Cardiac septum (tissue), 1 donor: ENCODE measurements at regions not wholly inside any gene's neighbourhood (a gene's known extent, or its start where the extent isn't known, plus 50 kb on each side); places are given as distances from the start of the nearest gene placed in this dataset.
"Not testable (repeated sequence)": the region's sequence is repeated elsewhere in the genome, so short reads cannot be mapped to it uniquely, and the experiment has no call there.

Experiments
- DNase-seq: peaks from one replicate; pipeline ENCODE4 v3.0.0-alpha.2; 2020; ENCODE audit warnings: low spot score
- intact Hi-C: fragments of 100-400 bp; cut with DNase I; formaldehyde crosslinking; loops from one replicate; pipeline ENCODE4 v1.14.0; 2022
- donor health status: DM: no; HTN: no; CAD: no.

- no peak for DNase-seq
- intact Hi-C loops = no loop called here
These were observed 67.2 kb downstream of the UTRN start for GRCh38 chr6:144352331-144352730.

- no peak for DNase-seq
- intact Hi-C loops = no loop called here
These were observed 68.8 kb downstream of the UTRN start for GRCh38 chr6:144353871-144354314.

- intact Hi-C loops = no loop called here
These were observed 74.6 kb downstream of the UTRN start for GRCh38 chr6:144359783-144360182.

GRCh38 chr6:144360401-144360800 lies 75.3 kb downstream of the UTRN start:
- no peak for DNase-seq
- intact Hi-C loops = no loop called here

More at GRCh38 chr6:144359783-144360182, 74.6 kb downstream of the UTRN start:
- no peak for DNase-seq

- no peak for DNase-seq
- intact Hi-C loops = no loop called here
These were observed 75.9 kb downstream of the UTRN start for GRCh38 chr6:144361016-144361415.

GRCh38 chr6:144362042-144363018 lies 77.2 kb downstream of the UTRN start:
- intact Hi-C loops = no loop called here
- DNase-seq = no peak

GRCh38 chr6:144364208-144364720 lies 79.1 kb downstream of the UTRN start:
- intact Hi-C loops = no loop called here
- DNase-seq = no peak

GRCh38 chr6:144364782-144365181 lies 79.6 kb downstream of the UTRN start:
- no peak for DNase-seq
- intact Hi-C loops = no loop called here

- DNase-seq = no peak
- intact Hi-C loops = no loop called here
These were observed 80.1 kb downstream of the UTRN start for GRCh38 chr6:144365271-144365670.

- intact Hi-C loops, DNase-seq: not testable (repeated sequence)
These were observed 84.6 kb downstream of the UTRN start for GRCh38 chr6:144369696-144370095.

GRCh38 chr6:144372116-144372515 lies 87.0 kb downstream of the UTRN start:
- intact Hi-C loops = no loop called here
- DNase-seq = no peak

- intact Hi-C loops = no loop called here
These were observed 87.8 kb downstream of the UTRN start for GRCh38 chr6:144372611-144373594.

GRCh38 chr6:144374525-144374924 lies 89.4 kb downstream of the UTRN start:
- DNase-seq, intact Hi-C loops: not testable (repeated sequence)

More at GRCh38 chr6:144372611-144373594, 87.8 kb downstream of the UTRN start:
- DNase-seq = no peak

GRCh38 chr6:144377586-144378210 lies 92.6 kb downstream of the UTRN start:
- no peak for DNase-seq
- intact Hi-C loops = no loop called here

GRCh38 chr6:144378437-144378836 lies 93.3 kb downstream of the UTRN start:
- DNase-seq = no peak
- intact Hi-C loops = no loop called here

GRCh38 chr6:144379356-144379755 lies 94.2 kb downstream of the UTRN start:
- DNase-seq = no peak
- intact Hi-C loops = no loop called here

- DNase-seq, intact Hi-C loops: not testable (repeated sequence)
These were observed 96.4 kb downstream of the UTRN start for GRCh38 chr6:144381499-144381898.

- intact Hi-C loops = no loop called here
These were observed 98.2 kb downstream of the UTRN start for GRCh38 chr6:144383336-144383735.

GRCh38 chr6:144384427-144384826 lies 99.3 kb downstream of the UTRN start:
- no peak for DNase-seq
- intact Hi-C loops = no loop called here

More at GRCh38 chr6:144383336-144383735, 98.2 kb downstream of the UTRN start:
- DNase-seq = no peak
